Esophagus (tissue), 2 donors: ENCODE measurements at regions not wholly inside any gene's neighbourhood (a gene's known extent, or its start where the extent isn't known, plus 50 kb on each side); places are given as distances from the start of the nearest gene placed in this dataset.
"Not testable (repeated sequence)": the region's sequence is repeated elsewhere in the genome, so short reads cannot be mapped to it uniquely, and the experiment has no call there.

Source experiments
- H3K27ac ChIP-seq, 2 donors: one replicate each; pipeline ENCODE4 v1.5.1; 2013; ENCODE audit warnings: low read depth in 2 of 2, mild to moderate bottlenecking in 2 of 2, inconsistent platforms in 1 of 2, low read length in 1 of 2, moderate library complexity in 1 of 2
- H3K27me3 ChIP-seq, 2 donors: one replicate each; pipeline ENCODE4 v1.6.1; 2013; ENCODE audit warnings: low read length in 2 of 2, control low read depth in 1 of 2, mild to moderate bottlenecking in 1 of 2; ENCODE audit not compliant: insufficient read depth in 2 of 2, control insufficient read depth in 1 of 2
- H3K36me3 ChIP-seq, 2 donors: one replicate each; pipeline ENCODE4 v1.6.1; 2013; ENCODE audit warnings: low read length in 1 of 2; ENCODE audit not compliant: control insufficient read depth in 2 of 2, insufficient read depth in 2 of 2
- H3K4me1 ChIP-seq, 2 donors: one replicate each; pipeline ENCODE4 v1.6.1; 2013; ENCODE audit warnings: low read length in 1 of 2; ENCODE audit not compliant: control insufficient read depth in 2 of 2, insufficient read depth in 2 of 2
- H3K4me3 ChIP-seq, 2 donors: one replicate each; pipeline ENCODE4 v1.5.1; 2013; ENCODE audit warnings: low read length in 2 of 2, mild to moderate bottlenecking in 2 of 2, low read depth in 1 of 2, moderate library complexity in 1 of 2
- H3K9me3 ChIP-seq, 2 donors: one replicate each; pipeline ENCODE4 v1.6.1; 2013; ENCODE audit warnings: mild to moderate bottlenecking in 2 of 2, low read depth in 1 of 2, low read length in 1 of 2, moderate library complexity in 1 of 2; ENCODE audit not compliant: control insufficient read depth in 2 of 2, insufficient read depth in 1 of 2
- WGBS, 2 donors: extraction: QIAGEN DNeasy Blood & Tissue Kit; methylation state at CpG; one replicate each; pipeline ENCODE4 v1.1.7; 2013; 5-methylcytosine and 5-hydroxymethylcytosine counted together
- donor health status: healthy with polysubstance abuse.
- donor health status: Bipolar disorder and iron deficiency.

- no peaks in the 10 kb centered on the region for H3K36me3 ChIP-seq
These were observed 108.7 kb downstream of the SREK1 start for GRCh38 chr5:66252849-66253248.

GRCh38 chr5:66255714-66256113 lies 111.6 kb downstream of the SREK1 start:
- Histone ChIP-seq H3K4me1 (no peaks in the 10 kb centered on the region), H3K36me3 (no peaks in the 10 kb centered on the region), H3K27me3 (no peaks in the 10 kb centered on the region), H3K4me3 (no peak overlapping the region), H3K27ac (no peak overlapping the region), H3K9me3 (no peaks in the 10 kb centered on the region)
- 75 to 77% methylated on average over 5 of the region's 5 CpGs for WGBS, 2 donors

More at GRCh38 chr5:66252849-66253248, 108.7 kb downstream of the SREK1 start:
- Histone ChIP-seq H3K27me3 (no peaks in the 10 kb centered on the region), H3K4me3 (no peak overlapping the region), H3K9me3 (no peaks in the 10 kb centered on the region), H3K27ac (no peak overlapping the region), H3K4me1 (no peaks in the 10 kb centered on the region)
- 75 to 81% methylated on average over 3 of the region's 3 CpGs for WGBS, 2 donors

GRCh38 chr5:66273121-66273520 lies 129.0 kb downstream of the SREK1 start:
- no peaks in the 10 kb centered on the region for H3K36me3 ChIP-seq
- H3K4me1 ChIP-seq: no peaks in the 10 kb centered on the region
- H3K9me3 ChIP-seq: no peaks in the 10 kb centered on the region
- 78 to 86% methylated on average over 4 of the region's 4 CpGs for WGBS, 2 donors
- no peak overlapping the region for H3K27ac ChIP-seq
- H3K4me3 ChIP-seq: no peak overlapping the region
- no peaks in the 10 kb centered on the region for H3K27me3 ChIP-seq

GRCh38 chr5:66276986-66277385 lies 132.9 kb downstream of the SREK1 start:
- 77 to 83% methylated on average over 7 of the region's 7 CpGs for WGBS, 2 donors
- Histone ChIP-seq H3K27ac (no peak overlapping the region), H3K36me3 (no peaks in the 10 kb centered on the region), H3K9me3 (no peaks in the 10 kb centered on the region), H3K27me3 (no peaks in the 10 kb centered on the region), H3K4me1 (no peaks in the 10 kb centered on the region), H3K4me3 (no peak overlapping the region)

- no peaks in the 10 kb centered on the region for H3K9me3 ChIP-seq
- WGBS, 2 donors: 86 to 90% methylated on average over 2 of the region's 2 CpGs
- H3K4me3 ChIP-seq: no peak overlapping the region
- H3K27me3 ChIP-seq: no peaks in the 10 kb centered on the region
- H3K36me3 ChIP-seq: no peaks in the 10 kb centered on the region
- no peaks in the 10 kb centered on the region for H3K4me1 ChIP-seq
- H3K27ac ChIP-seq: no peak overlapping the region
These were observed 133.9 kb downstream of the SREK1 start for GRCh38 chr5:66277981-66278380.

GRCh38 chr5:66281294-66281693 lies 137.2 kb downstream of the SREK1 start:
- 81 to 82% methylated on average over 4 of the region's 4 CpGs for WGBS, 2 donors
- Histone ChIP-seq H3K27ac (no peak overlapping the region), H3K4me3 (no peak overlapping the region), H3K36me3 (no peaks in the 10 kb centered on the region), H3K9me3 (peaks cover 0 to 3% of the 10 kb centered on the region in 2 donors), H3K4me1 (no peaks in the 10 kb centered on the region), H3K27me3 (no peaks in the 10 kb centered on the region)

- Histone ChIP-seq H3K9me3 (peaks cover 0 to 3% of the 10 kb centered on the region in 2 donors), H3K4me3 (no peak overlapping the region)
- 78 to 82% methylated on average over 2 of the region's 2 CpGs for WGBS, 2 donors
These were observed 140.7 kb downstream of the SREK1 start for GRCh38 chr5:66284588-66285342.

GRCh38 chr5:66285343-66285922 lies 141.3 kb downstream of the SREK1 start:
- Histone ChIP-seq H3K27me3 (no peaks in the 10 kb centered on the region), H3K27ac (no peak overlapping the region), H3K9me3 (peaks cover 0 to 3% of the 10 kb centered on the region in 2 donors), H3K4me1 (no peaks in the 10 kb centered on the region), H3K4me3 (no peak overlapping the region), H3K36me3 (no peaks in the 10 kb centered on the region)
- WGBS, 2 donors: 90 to 98% methylated on average over 3 of the region's 3 CpGs

More at GRCh38 chr5:66284588-66285342, 140.7 kb downstream of the SREK1 start:
- Histone ChIP-seq H3K36me3 (no peaks in the 10 kb centered on the region), H3K4me1 (no peaks in the 10 kb centered on the region), H3K27ac (no peak overlapping the region), H3K27me3 (no peaks in the 10 kb centered on the region)

GRCh38 chr5:66291771-66292170 lies 147.7 kb downstream of the SREK1 start:
- H3K27me3 ChIP-seq: no peaks in the 10 kb centered on the region
- no peaks in the 10 kb centered on the region for H3K9me3 ChIP-seq
- no peak overlapping the region for H3K27ac ChIP-seq
- no peaks in the 10 kb centered on the region for H3K36me3 ChIP-seq
- no peak overlapping the region for H3K4me3 ChIP-seq
- WGBS, 2 donors: 94 to 98% methylated on average over 1 of the region's 1 CpG
- no peaks in the 10 kb centered on the region for H3K4me1 ChIP-seq

GRCh38 chr5:66293851-66294250 lies 149.8 kb downstream of the SREK1 start:
- H3K4me3 ChIP-seq, H3K4me1 ChIP-seq, H3K9me3 ChIP-seq, H3K36me3 ChIP-seq, H3K27me3 ChIP-seq, H3K27ac ChIP-seq: not testable (repeated sequence)
- WGBS, 2 donors: 90 to 92% methylated on average over 10 of the region's 10 CpGs
